ENCODE measurements at regions not wholly inside any gene's neighbourhood (a gene's known extent, or its start where the extent isn't known, plus 50 kb on each side); places are given as distances from the start of the nearest gene placed in this dataset.

DNA sequence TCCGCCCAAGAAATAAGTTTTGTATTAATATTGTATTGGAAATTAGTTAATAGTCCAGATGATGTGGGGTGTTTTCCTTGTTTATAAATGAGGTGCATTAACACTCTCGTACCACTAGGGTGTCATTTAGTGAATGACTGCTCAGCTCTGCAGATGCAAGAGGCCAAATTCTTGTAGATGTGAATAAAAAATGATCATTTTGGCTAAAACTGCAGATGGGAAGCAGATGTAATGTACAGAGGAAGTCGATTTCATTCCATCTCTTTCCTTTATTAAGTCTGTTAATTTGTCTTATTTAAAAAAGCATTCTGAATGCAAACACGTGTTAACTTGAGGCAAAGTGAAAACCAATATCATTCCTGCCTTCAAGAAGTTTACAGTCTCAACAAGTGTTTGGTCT, 108.1 kb downstream of the DHX15 start:
- Histone ChIP-seq H3K27ac (ENCODE audit: low read length) (no peak overlapping the region), H3K4me3 (ENCODE audit: low read length) (no peak overlapping the region), H3K9me3 (ENCODE audit: insufficient read depth, low read depth, low read length) (no peaks in the 10 kb centered on the region), H3K36me3 (ENCODE audit: insufficient read depth, low read depth, low read length) (no peaks in the 10 kb centered on the region), H3K27me3 (ENCODE audit: insufficient read depth, low read length) (peaks cover 11% of the 10 kb centered on the region), H3K4me1 (ENCODE audit: insufficient read depth, low read length) (peaks cover 14% of the 10 kb centered on the region), H3K9ac (ENCODE audit: low read depth, low read length) (no peak overlapping the region)

DNA sequence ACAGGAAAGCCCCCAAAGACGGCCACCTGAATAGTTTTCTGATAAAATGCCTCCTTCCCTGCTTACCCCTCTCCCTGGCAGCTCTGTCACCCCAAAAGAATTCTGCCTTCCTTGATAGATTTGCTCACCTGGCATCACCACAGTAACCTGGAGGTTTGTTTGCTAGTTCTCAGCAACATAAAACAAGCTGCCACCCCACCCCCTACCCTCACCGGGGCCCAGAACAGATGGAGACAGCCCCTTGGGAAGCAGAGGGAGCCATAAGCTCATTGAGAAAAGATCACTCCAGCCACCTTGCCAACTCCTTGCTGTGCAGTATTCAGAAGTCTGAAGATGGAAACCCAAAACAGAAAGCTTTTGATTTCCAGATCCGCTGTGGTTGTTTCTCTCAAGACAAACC, 108.6 kb downstream of the DHX15 start:
- Histone ChIP-seq H3K36me3 (ENCODE audit: insufficient read depth, low read depth, low read length) (no peaks in the 10 kb centered on the region), H3K4me3 (ENCODE audit: low read length) (no peak overlapping the region), H3K9me3 (ENCODE audit: insufficient read depth, low read depth, low read length) (no peaks in the 10 kb centered on the region), H3K4me1 (ENCODE audit: insufficient read depth, low read length) (peaks cover 14% of the 10 kb centered on the region), H3K27ac (ENCODE audit: low read length) (no peak overlapping the region), H3K9ac (ENCODE audit: low read depth, low read length) (no peak overlapping the region), H3K27me3 (ENCODE audit: insufficient read depth, low read length) (peaks cover 16% of the 10 kb centered on the region)

DNA sequence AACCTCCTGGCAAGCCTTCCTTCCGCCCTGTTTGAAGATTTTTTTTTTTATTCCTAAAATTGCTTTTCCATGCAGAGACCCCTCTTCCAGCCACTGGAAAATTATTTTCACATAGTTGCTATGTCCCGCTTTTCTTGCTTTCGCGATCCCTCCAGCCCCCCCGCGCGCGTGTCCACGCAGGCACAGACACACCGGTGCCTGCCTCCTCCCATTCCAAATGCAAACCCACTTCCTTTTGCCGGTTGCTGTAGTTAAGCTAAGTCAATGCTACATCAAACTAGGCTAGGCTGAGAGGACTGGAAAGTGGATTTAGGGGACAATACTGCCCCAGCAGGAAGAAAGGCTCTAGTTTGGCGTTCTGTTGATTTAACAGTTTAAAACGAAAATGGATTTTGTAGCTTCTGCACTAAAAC, 111.0 kb downstream of the DHX15 start:
- Histone ChIP-seq H3K4me3 (ENCODE audit: low read length) (peak overlapping the region; percentile 76; the same call in 1 of the 2 replicates), H3K4me1 (ENCODE audit: insufficient read depth, low read length) (peaks cover 20% of the 10 kb centered on the region), H3K9me3 (ENCODE audit: insufficient read depth, low read depth, low read length) (no peaks in the 10 kb centered on the region), H3K36me3 (ENCODE audit: insufficient read depth, low read depth, low read length) (no peaks in the 10 kb centered on the region), H3K27me3 (ENCODE audit: insufficient read depth, low read length) (peaks cover 41% of the 10 kb centered on the region), H3K9ac (ENCODE audit: low read depth, low read length) (peak overlapping the region; percentile 27; the same call in 1 of the 2 replicates), H3K27ac (ENCODE audit: low read length) (no peak overlapping the region)

GRCh38 chr4:24472514-24473308, 111.6 kb downstream of the DHX15 start:
- H3K4me3 ChIP-seq (ENCODE audit: low read length) = peak overlapping the region; percentile 76
- peaks cover 18% of the 10 kb centered on the region for H3K4me1 ChIP-seq (ENCODE audit: insufficient read depth, low read length)
- H3K27me3 ChIP-seq (ENCODE audit: insufficient read depth, low read length) = peaks cover 47% of the 10 kb centered on the region
- peak overlapping the region; percentile 27; the same call in 1 of the 2 replicates for H3K9ac ChIP-seq (ENCODE audit: low read depth, low read length)
- H3K27ac ChIP-seq (ENCODE audit: low read length) = no peak overlapping the region
- no peaks in the 10 kb centered on the region for H3K9me3 ChIP-seq (ENCODE audit: insufficient read depth, low read depth, low read length)
- H3K36me3 ChIP-seq (ENCODE audit: insufficient read depth, low read depth, low read length) = no peaks in the 10 kb centered on the region

GRCh38 chr4:24472161-24472510, 112.2 kb downstream of the DHX15 start:
- Histone ChIP-seq H3K27ac (ENCODE audit: low read length) (no peak overlapping the region), H3K4me1 (ENCODE audit: insufficient read depth, low read length) (peaks cover 15% of the 10 kb centered on the region), H3K27me3 (ENCODE audit: insufficient read depth, low read length) (peaks cover 52% of the 10 kb centered on the region), H3K9ac (ENCODE audit: low read depth, low read length) (peak overlapping the region; percentile 21; the same call in 1 of the 2 replicates), H3K36me3 (ENCODE audit: insufficient read depth, low read depth, low read length) (no peaks in the 10 kb centered on the region), H3K9me3 (ENCODE audit: insufficient read depth, low read depth, low read length) (no peaks in the 10 kb centered on the region), H3K4me3 (ENCODE audit: low read length) (peak overlapping the region; percentile 76)

- peak overlapping the region; percentile 76 for H3K4me3 ChIP-seq (ENCODE audit: low read length)
- no peak overlapping the region for H3K27ac ChIP-seq (ENCODE audit: low read length)
- H3K36me3 ChIP-seq (ENCODE audit: insufficient read depth, low read depth, low read length) = no peaks in the 10 kb centered on the region
- no peaks in the 10 kb centered on the region for H3K9me3 ChIP-seq (ENCODE audit: insufficient read depth, low read depth, low read length)
- peaks cover 15% of the 10 kb centered on the region for H3K4me1 ChIP-seq (ENCODE audit: insufficient read depth, low read length)
- H3K27me3 ChIP-seq (ENCODE audit: insufficient read depth, low read length) = peaks cover 52% of the 10 kb centered on the region
- H3K9ac ChIP-seq (ENCODE audit: low read depth, low read length) = peak overlapping the region; percentile 21; the same call in 1 of the 2 replicates
Measured at GRCh38 chr4:24471486-24472160, 112.7 kb downstream of the DHX15 start.

DNA sequence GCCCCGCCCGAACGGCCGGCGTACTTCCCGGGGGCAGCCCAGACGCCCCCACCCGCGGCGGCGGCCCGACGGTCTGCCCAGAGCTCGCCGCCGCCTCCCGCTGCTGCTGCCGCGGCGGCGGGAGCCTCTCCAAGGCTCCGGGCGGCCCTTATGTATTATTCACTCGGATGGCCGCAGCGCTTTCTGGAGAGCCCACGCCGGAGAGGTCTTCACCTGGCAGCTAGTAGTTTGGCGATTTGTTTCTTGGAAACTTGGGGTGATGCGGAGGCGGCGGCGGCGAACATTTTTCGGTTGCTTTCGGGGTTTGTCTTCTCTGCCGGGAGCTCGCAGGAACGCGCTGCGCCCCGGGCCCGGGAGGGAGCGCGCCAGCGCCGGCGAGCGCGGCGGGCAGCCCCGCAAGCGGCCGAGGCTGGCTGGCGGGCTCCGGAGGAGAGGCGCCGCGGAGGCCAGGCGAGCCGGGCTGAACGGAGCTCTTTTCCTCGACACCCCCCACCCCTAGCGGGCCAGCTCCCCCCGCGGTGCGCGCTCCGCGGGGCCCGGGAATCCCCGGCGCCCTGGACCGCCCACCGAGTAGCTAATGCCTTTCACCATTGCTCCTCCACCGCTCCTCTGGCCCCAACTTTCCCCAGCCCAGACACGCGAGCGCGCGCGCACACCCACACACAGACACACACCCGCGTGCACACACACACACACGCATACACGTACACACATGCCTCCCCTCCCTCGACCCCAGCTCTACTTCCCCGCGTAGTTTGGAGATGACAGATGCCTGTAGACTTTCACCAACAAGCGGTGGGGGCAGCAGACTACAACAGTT, 113.5 kb downstream of the DHX15 start:
- peaks cover 52% of the 10 kb centered on the region for H3K27me3 ChIP-seq (ENCODE audit: insufficient read depth, low read length)
- peak overlapping the region; percentile 76 for H3K4me3 ChIP-seq (ENCODE audit: low read length)
- no peaks in the 10 kb centered on the region for H3K36me3 ChIP-seq (ENCODE audit: insufficient read depth, low read depth, low read length)
- peak overlapping the region; percentile 21; the same call in 1 of the 2 replicates for H3K9ac ChIP-seq (ENCODE audit: low read depth, low read length)
- H3K4me1 ChIP-seq (ENCODE audit: insufficient read depth, low read length) = peaks cover 15% of the 10 kb centered on the region
- no peak overlapping the region for H3K27ac ChIP-seq (ENCODE audit: low read length)
- no peaks in the 10 kb centered on the region for H3K9me3 ChIP-seq (ENCODE audit: insufficient read depth, low read depth, low read length)

- H3K27ac ChIP-seq (ENCODE audit: low read length) = no peak overlapping the region
Measured at GRCh38 chr4:24468071-24468470, 116.3 kb downstream of the DHX15 start.

DNA sequence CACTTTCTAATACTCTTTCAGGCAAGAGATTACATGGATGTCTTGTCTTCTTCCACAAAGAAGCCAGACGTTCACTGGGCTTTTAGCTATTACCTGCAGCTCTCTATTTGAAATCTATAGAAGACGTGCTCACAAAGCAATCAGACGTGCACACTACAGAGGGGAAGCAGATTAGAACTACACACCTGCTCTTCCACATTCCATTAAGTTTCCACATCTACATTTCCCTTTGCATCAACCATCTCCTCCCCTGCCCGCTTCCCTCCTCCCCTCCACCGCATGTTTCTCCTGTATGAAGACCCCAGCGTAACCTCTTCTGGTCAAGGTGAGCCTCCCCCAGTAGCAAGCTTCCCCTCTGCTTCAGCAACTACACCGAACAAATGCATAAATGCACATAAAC, 119.8 kb downstream of the DHX15 start:
- no peaks in the 10 kb centered on the region for H3K9me3 ChIP-seq (ENCODE audit: insufficient read depth, low read depth, low read length)
- H3K27me3 ChIP-seq (ENCODE audit: insufficient read depth, low read length) = peaks cover 24% of the 10 kb centered on the region
- H3K36me3 ChIP-seq (ENCODE audit: insufficient read depth, low read depth, low read length) = no peaks in the 10 kb centered on the region
- H3K27ac ChIP-seq (ENCODE audit: low read length) = no peak overlapping the region
- H3K4me1 ChIP-seq (ENCODE audit: insufficient read depth, low read length) = peaks cover 13% of the 10 kb centered on the region
- H3K9ac ChIP-seq (ENCODE audit: low read depth, low read length) = no peak overlapping the region
- H3K4me3 ChIP-seq (ENCODE audit: low read length) = no peak overlapping the region

More at GRCh38 chr4:24468071-24468470, 116.3 kb downstream of the DHX15 start:
- Histone ChIP-seq H3K9me3 (ENCODE audit: insufficient read depth, low read depth, low read length) (no peaks in the 10 kb centered on the region), H3K27me3 (ENCODE audit: insufficient read depth, low read length) (peaks cover 52% of the 10 kb centered on the region), H3K9ac (ENCODE audit: low read depth, low read length) (no peak overlapping the region), H3K4me1 (ENCODE audit: insufficient read depth, low read length) (peaks cover 13% of the 10 kb centered on the region), H3K4me3 (ENCODE audit: low read length) (no peak overlapping the region), H3K36me3 (ENCODE audit: insufficient read depth, low read depth, low read length) (no peaks in the 10 kb centered on the region)

GRCh38 chr4:24456431-24456830, 127.9 kb downstream of the DHX15 start:
- Histone ChIP-seq H3K9ac (ENCODE audit: low read depth, low read length) (no peak overlapping the region), H3K9me3 (ENCODE audit: insufficient read depth, low read depth, low read length) (no peaks in the 10 kb centered on the region), H3K27me3 (ENCODE audit: insufficient read depth, low read length) (no peaks in the 10 kb centered on the region), H3K4me1 (ENCODE audit: insufficient read depth, low read length) (no peaks in the 10 kb centered on the region), H3K4me3 (ENCODE audit: low read length) (no peak overlapping the region), H3K36me3 (ENCODE audit: insufficient read depth, low read depth, low read length) (no peaks in the 10 kb centered on the region), H3K27ac (ENCODE audit: low read length) (no peak overlapping the region)

GRCh38 chr4:24453951-24454350, 130.4 kb downstream of the DHX15 start:
- H3K27me3 ChIP-seq (ENCODE audit: insufficient read depth, low read length) = no peaks in the 10 kb centered on the region
- no peaks in the 10 kb centered on the region for H3K36me3 ChIP-seq (ENCODE audit: insufficient read depth, low read depth, low read length)
- no peaks in the 10 kb centered on the region; the same call in 1 of the 2 replicates for H3K4me1 ChIP-seq (ENCODE audit: insufficient read depth, low read length)
- no peak overlapping the region for H3K4me3 ChIP-seq (ENCODE audit: low read length)
- H3K9ac ChIP-seq (ENCODE audit: low read depth, low read length) = no peak overlapping the region
- no peaks in the 10 kb centered on the region for H3K9me3 ChIP-seq (ENCODE audit: insufficient read depth, low read depth, low read length)
- no peak overlapping the region for H3K27ac ChIP-seq (ENCODE audit: low read length)
